NCI-H146 (cell line): ENCODE measurements at regions not wholly inside any gene's neighbourhood (a gene's known extent, or its start where the extent isn't known, plus 50 kb on each side); places are given as distances from the start of the nearest gene placed in this dataset.
A peak's percentile ranks its signal among the peaks of the same experiment; 100 is the strongest.

Source experiments
- DNase-seq: peaks from one replicate; lab custom pipeline; 2025; lab: John Stamatoyannopoulos, UW

GRCh38 chr15:62745621-62746225 lies 296.8 kb upstream of the TPM1 start:
- no peak for DNase-seq

GRCh38 chr15:62748196-62748595 lies 294.4 kb upstream of the TPM1 start:
- DNase-seq = peak; percentile 7

- DNase-seq = no peak
These were observed 293.3 kb upstream of the TPM1 start for GRCh38 chr15:62749036-62749815.

GRCh38 chr15:62750471-62750870 lies 292.1 kb upstream of the TPM1 start:
- DNase-seq = no peak

GRCh38 chr15:62752657-62753517 lies 289.7 kb upstream of the TPM1 start:
- no peak for DNase-seq

- no peak for DNase-seq
These were observed 288.9 kb upstream of the TPM1 start for GRCh38 chr15:62753518-62754221.

- no peak for DNase-seq
These were observed 286.1 kb upstream of the TPM1 start for GRCh38 chr15:62756326-62756994.

GRCh38 chr15:62756995-62757360 lies 285.6 kb upstream of the TPM1 start:
- DNase-seq = no peak

GRCh38 chr15:62757535-62757934 lies 285.0 kb upstream of the TPM1 start:
- DNase-seq = no peak

GRCh38 chr15:62758126-62758951 lies 284.2 kb upstream of the TPM1 start:
- no peak for DNase-seq

- no peak for DNase-seq
These were observed 283.6 kb upstream of the TPM1 start for GRCh38 chr15:62758952-62759349.

GRCh38 chr15:62760538-62760937 lies 282.0 kb upstream of the TPM1 start:
- DNase-seq = no peak

- no peak for DNase-seq
These were observed 276.6 kb upstream of the TPM1 start for GRCh38 chr15:62765916-62766315.

- no peak for DNase-seq
These were observed 275.9 kb upstream of the TPM1 start for GRCh38 chr15:62766599-62766998.

GRCh38 chr15:62769604-62770003 lies 272.9 kb upstream of the TPM1 start:
- no peak for DNase-seq

- no peak for DNase-seq
These were observed 272.4 kb upstream of the TPM1 start for GRCh38 chr15:62770111-62770660.

GRCh38 chr15:62770752-62771151 lies 271.8 kb upstream of the TPM1 start:
- DNase-seq = no peak

GRCh38 chr15:62771234-62771633 lies 271.3 kb upstream of the TPM1 start:
- DNase-seq = no peak

GRCh38 chr15:62773369-62774165 lies 269.0 kb upstream of the TPM1 start:
- no peak for DNase-seq

GRCh38 chr15:62775932-62776331 lies 266.6 kb upstream of the TPM1 start:
- DNase-seq = no peak
